GM12801 (cell line): ENCODE measurements at regions not wholly inside any gene's neighbourhood (a gene's known extent, or its start where the extent isn't known, plus 50 kb on each side); places are given as distances from the start of the nearest gene placed in this dataset.

ENCODE experiments used
- CTCF ChIP-seq: IDR thresholded peaks from one replicate; pipeline ENCODE4 v1.5.1; 2011; ENCODE audit warnings: control low read depth; ENCODE audit not compliant: insufficient read length; ENCODE audit errors: extremely low read depth

GRCh38 chr17:77824780-77825280, 133.7 kb upstream of the TNRC6C start:
- TF ChIP-seq CTCF = no peak

DNA sequence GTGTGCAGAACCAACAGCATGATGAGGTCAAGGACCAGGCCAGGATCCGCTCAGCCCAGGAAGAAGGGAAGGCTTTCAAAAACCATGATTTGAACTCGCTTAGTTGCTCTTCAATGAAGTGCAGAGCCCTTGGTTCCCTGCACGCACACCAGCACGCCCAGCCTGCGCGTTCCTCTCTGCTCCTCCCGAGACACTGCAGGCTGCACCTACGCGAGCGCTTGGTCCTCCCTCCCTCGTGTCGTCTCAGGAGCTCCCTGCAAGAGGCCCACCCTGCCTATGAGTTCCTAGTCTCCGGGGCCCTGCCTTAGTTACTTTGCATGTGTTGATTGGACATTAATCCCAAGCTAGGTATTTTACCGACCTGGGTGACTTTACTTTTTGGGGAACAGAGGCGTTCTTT, 132.9 kb upstream of the TNRC6C start:
- TF ChIP-seq CTCF = no peak

DNA sequence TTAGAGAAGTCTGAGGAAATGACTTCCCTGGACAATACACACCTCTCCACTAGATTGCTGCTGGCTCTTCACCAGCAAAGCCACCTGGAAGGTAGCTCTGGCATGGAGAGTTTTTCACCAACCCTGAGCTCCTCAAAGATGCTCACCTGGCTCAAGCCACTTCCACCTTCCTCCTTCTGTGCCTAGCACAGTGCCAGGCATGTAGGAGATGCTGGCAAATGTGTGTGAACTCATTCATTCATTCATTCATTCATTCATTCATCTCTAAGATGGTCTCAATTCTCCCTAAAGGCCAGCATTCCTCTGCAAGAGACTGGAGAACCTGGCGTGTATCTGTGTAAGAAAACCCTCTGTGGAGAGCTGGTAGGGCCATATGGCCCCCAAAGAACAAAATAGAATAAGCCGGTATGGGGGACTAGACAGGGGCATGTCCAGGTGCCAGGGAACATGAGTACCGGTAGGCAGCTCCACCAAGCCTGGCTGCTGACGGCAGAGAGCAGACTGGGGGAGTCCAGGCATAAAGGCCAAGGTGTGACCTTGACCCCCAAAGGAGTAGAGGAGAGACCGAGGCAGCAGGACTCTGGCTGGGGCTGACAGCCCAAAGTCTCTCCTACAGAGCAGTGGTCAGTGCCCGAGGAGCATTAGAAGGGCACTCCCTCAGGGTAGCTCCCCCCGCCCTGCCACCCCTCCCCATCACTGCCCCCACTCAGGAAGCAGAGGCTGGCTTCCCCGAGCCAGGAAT, 132.2 kb upstream of the TNRC6C start:
- no peak for TF ChIP-seq CTCF

- no peak for TF ChIP-seq CTCF
Observed at GRCh38 chr17:77827039-77827438, 131.5 kb upstream of the TNRC6C start.

DNA sequence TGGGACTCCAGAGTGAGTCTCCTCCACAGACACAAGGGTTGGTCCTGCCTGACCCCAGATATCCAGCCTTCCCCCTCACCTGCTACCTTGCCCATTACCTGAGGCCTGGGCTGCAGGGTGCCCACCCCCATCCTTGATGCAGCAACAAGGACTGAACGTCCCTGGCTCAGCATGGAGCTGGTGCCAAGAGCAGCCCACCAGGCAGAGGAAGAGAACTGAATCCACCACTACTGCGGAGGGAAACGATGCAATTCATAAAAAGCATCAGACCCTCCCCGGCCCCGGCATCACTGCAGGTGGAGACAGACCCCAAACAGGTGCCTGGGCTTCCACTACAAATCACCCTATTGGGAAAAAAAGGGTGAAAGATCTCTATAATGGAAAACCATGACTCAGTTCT, 131.0 kb upstream of the TNRC6C start:
- no peak for TF ChIP-seq CTCF

GRCh38 chr17:77828749-77829539, 129.6 kb upstream of the TNRC6C start:
- TF ChIP-seq CTCF = no peak

- TF ChIP-seq CTCF = no peak
Observed at GRCh38 chr17:77829843-77830799, 128.4 kb upstream of the TNRC6C start.
